Panc1 (cell line): ENCODE measurements at regions not wholly inside any gene's neighbourhood (a gene's known extent, or its start where the extent isn't known, plus 50 kb on each side); places are given as distances from the start of the nearest gene placed in this dataset.
"Not testable (repeated sequence)": the region's sequence is repeated elsewhere in the genome, so short reads cannot be mapped to it uniquely, and the experiment has no call there.

Source experiments
- ATAC-seq: fragments of 200-7000 bp; cut with Tn5 transposase; 2 replicates; pipeline ENCODE4 v1.9.1; 2020; ENCODE audit warnings: mild to moderate bottlenecking, moderate library complexity
- BruUV-seq: library from RNA; stranded (reverse); fragments of 400-500 nt; replicated peaks from 2 replicates; lab custom pipeline; 2021; lab: Mats Ljungman, UMichigan
- CTCF ChIA-PET: fragments of 300-600 bp; sonication (Branson Sonifier 250); formaldehyde crosslinking; loops from one replicate; lab custom pipeline; 2022; ENCODE audit warnings: antibody characterized with exemption; lab: Charles Lee
- POLR2A ChIA-PET: fragments of 300-600 bp; sonication (Branson Sonifier 250); formaldehyde crosslinking; loops from one replicate; lab custom pipeline; 2022; ENCODE audit warnings: antibody characterized with exemption; lab: Charles Lee
- DNase-seq: peaks from one replicate; pipeline ENCODE4 v3.0.0-alpha.2; 2010; ENCODE audit warnings: low read depth, low spot score
- H3K27ac ChIP-seq: 2 replicates; pipeline ENCODE4 v1.5.1; 2011; ENCODE audit warnings: mild to moderate bottlenecking, low read length, inconsistent platforms
- H3K27me3 ChIP-seq: fragments of 200-500 bp; sonication (Bioruptor generic); 2 replicates; pipeline ENCODE4 v1.6.0; 2014; ENCODE audit warnings: low read length, inconsistent platforms; ENCODE audit not compliant: control insufficient read depth, insufficient read depth
- H3K36me3 ChIP-seq: fragments of 200-500 bp; sonication (Bioruptor generic); 2 replicates; pipeline ENCODE4 v1.5.1; 2014; ENCODE audit warnings: inconsistent platforms, mild to moderate bottlenecking, low read length, moderate library complexity; ENCODE audit not compliant: control insufficient read depth, insufficient read depth
- H3K4me1 ChIP-seq: 2 replicates; pipeline ENCODE4 v1.5.1; 2011; ENCODE audit warnings: inconsistent platforms, mild to moderate bottlenecking, low read length, moderate library complexity; ENCODE audit not compliant: control insufficient read depth, insufficient read depth
- H3K4me3 ChIP-seq, 2 experiments: 2 replicates each; pipeline ENCODE4 v1.5.1; 2011 to 2012; ENCODE audit warnings: low read depth in 2 of 2, low read length in 2 of 2, mild to moderate bottlenecking in 2 of 2, inconsistent platforms in 1 of 2, moderate library complexity in 1 of 2
- H3K9me3 ChIP-seq: fragments of 200-500 bp; sonication (Bioruptor generic); 2 replicates; pipeline ENCODE4 v1.5.1; 2014; ENCODE audit warnings: low read depth, mild to moderate bottlenecking, inconsistent platforms, low read length, moderate library complexity; ENCODE audit not compliant: control insufficient read depth, insufficient read depth
- CTCF ChIP-seq: fragments of 450-650 bp; IDR thresholded peaks from 2 replicates; pipeline ENCODE4 v1.5.1; 2017; ENCODE audit warnings: mild to moderate bottlenecking
- POLR2AphosphoS5 ChIP-seq: IDR thresholded peaks from 2 replicates; pipeline ENCODE4 v1.6.1; 2012; ENCODE audit warnings: mild to moderate bottlenecking, low read depth, low read length, moderate library complexity
- REST ChIP-seq, 2 experiments: IDR thresholded peaks; 2 replicates each; pipeline ENCODE4 v1.6.1; 2011 to 2012; ENCODE audit warnings: low read depth in 2 of 2, control low read depth in 1 of 2, low read length in 1 of 2, mild to moderate bottlenecking in 1 of 2, moderate library complexity in 1 of 2; ENCODE audit not compliant: insufficient read depth in 1 of 2
- SIN3A ChIP-seq: IDR thresholded peaks from 2 replicates; pipeline ENCODE4 v1.6.1; 2012; ENCODE audit warnings: low read depth, mild to moderate bottlenecking, low read length, moderate library complexity, borderline replicate concordance; ENCODE audit not compliant: insufficient read depth
- TCF7L2 ChIP-seq: IDR thresholded peaks from 2 replicates; pipeline ENCODE4 v1.6.1; 2011; ENCODE audit warnings: mild to moderate bottlenecking, low read depth, low read length, inconsistent platforms
- in situ Hi-C: cut with HindIII; loops from 2 replicates; pipeline ENCODE4 v1.10.0; 2016; ENCODE audit warnings: low sequenced_read_pairs, low pct_unique_long_range_greater_than_20kb
- intact Hi-C: fragments of 100-400 bp; cut with micrococcal nuclease; formaldehyde crosslinking; loops from one replicate; pipeline ENCODE4 v1.10.0; 2022; ENCODE audit not compliant: unreplicated experiment

- no peak overlapping the region for H3K27ac ChIP-seq
- H3K4me1 ChIP-seq = no peaks in the 10 kb centered on the region
- ChIA-PET POLR2A (no interaction called here), CTCF (no interaction called here)
- ATAC-seq (no peak), DNase-seq (no peak)
- H3K27me3 ChIP-seq = no peaks in the 10 kb centered on the region; the same call in none of the 2 replicates
- intact Hi-C loops (no loop called here), in situ Hi-C loops (no loop called here)
- BruUV-seq = no TSS peak
- H3K4me3 ChIP-seq = no peak overlapping the region
- no peaks in the 10 kb centered on the region for H3K9me3 ChIP-seq
- TF ChIP-seq POLR2AphosphoS5 (no peak), REST (IDR thresholded peaks at IDR 0.05; ENCODE audit: insufficient read depth in 1 of 2, low read depth in 2 of 2, low read length in 1 of 2) (no peak), SIN3A (no peak), CTCF (no peak)
- no peaks in the 10 kb centered on the region for H3K36me3 ChIP-seq
Observed at GRCh38 chr7:131925636-131926035, 369.2 kb upstream of the PODXL start.

GRCh38 chr7:131924857-131925256 lies 368.4 kb upstream of the PODXL start:
- no peak for TF ChIP-seq REST (IDR thresholded peaks at IDR 0.05; ENCODE audit: insufficient read depth in 1 of 2, low read depth in 2 of 2, low read length in 1 of 2)
- TF ChIP-seq TCF7L2 = no peak
- TF ChIP-seq SIN3A = no peak
- TF ChIP-seq POLR2AphosphoS5 = no peak
- TF ChIP-seq CTCF = no peak

DNA sequence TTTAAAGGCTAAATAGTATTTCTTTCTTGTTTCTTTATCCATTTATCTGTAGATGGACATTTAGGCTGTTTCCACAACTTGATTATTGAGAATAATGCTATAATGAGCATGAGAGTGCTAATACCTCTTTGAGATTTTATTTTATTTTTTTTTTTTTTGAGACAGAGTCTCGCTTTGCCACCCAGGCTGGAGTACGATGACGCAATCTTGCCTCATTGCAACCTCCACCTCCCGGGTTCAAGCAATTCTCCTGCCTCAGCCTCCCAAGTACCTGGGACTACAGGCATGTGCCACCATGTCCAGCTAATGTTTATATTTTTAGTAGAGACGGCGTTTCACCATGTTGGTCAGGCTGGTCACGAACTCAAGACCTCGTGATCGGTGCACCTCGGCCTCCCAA lies 366.5 kb upstream of the PODXL start:
- intact Hi-C loops, BruUV-seq, POLR2A ChIA-PET, H3K27ac ChIP-seq, H3K4me1 ChIP-seq, ATAC-seq, H3K36me3 ChIP-seq, DNase-seq, H3K4me3 ChIP-seq, H3K27me3 ChIP-seq, in situ Hi-C loops, H3K9me3 ChIP-seq: not testable (repeated sequence)
- CTCF ChIA-PET = interaction anchor here (0.7 kb wide), 1 partner anchor 11 kb away, joined by 4 read pairs; no protein-coding TSS in a partner anchor

More at GRCh38 chr7:131924857-131925256, 368.4 kb upstream of the PODXL start:
- ChIA-PET CTCF (no interaction called here), POLR2A (no interaction called here)
- DNase-seq (no peak), ATAC-seq (no peak)
- no TSS peak for BruUV-seq
- no peak overlapping the region for H3K27ac ChIP-seq
- no peaks in the 10 kb centered on the region; the same call in 1 of the 2 replicates for H3K27me3 ChIP-seq
- H3K9me3 ChIP-seq = no peaks in the 10 kb centered on the region
- H3K4me1 ChIP-seq = no peaks in the 10 kb centered on the region
- in situ Hi-C loops (no loop called here), intact Hi-C loops (no loop called here)
- H3K36me3 ChIP-seq = no peaks in the 10 kb centered on the region
- peak overlapping the region; percentile 7 to 17; a peak in 1 of 4 replicates for H3K4me3 ChIP-seq
